GM21360 (cell line): ENCODE measurements at regions not wholly inside any gene's neighbourhood (a gene's known extent, or its start where the extent isn't known, plus 50 kb on each side); places are given as distances from the start of the nearest gene placed in this dataset.

Source experiments
- ATAC-seq: cut with Tn5 transposase; IDR thresholded peaks from one replicate; pipeline ENCODE4 v1.9.1; 2021; ENCODE audit warnings: mild to moderate bottlenecking, moderate library complexity; ENCODE audit not compliant: unreplicated experiment

DNA sequence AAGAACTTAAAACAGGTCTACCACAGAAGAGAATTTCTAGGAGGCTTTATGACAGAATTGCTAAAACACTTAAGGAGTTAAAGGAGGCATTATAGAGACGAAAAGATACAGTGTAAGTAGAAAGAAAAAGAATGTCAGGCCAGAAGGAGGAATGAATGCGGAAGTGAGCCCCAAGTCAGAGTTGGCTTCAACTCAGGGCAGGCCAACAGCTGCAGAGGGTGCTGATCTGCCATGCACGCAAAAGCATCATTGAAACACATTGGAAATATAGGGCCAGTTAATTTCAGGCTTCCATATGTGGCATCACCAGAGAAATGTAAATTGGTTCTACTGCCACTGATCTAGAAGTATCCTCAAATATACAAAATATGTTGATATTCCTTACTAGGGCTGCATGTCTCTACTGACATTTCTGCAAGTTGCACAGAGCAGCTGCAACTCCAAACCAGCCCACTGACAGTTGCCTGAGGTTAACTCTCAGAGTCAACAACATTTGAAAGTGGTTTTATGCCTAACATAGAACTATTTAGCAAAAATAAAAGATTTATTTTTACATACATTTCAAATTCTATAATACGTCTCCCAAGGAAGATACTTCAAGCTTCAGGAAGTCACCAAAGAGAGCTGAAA, 324.1 kb downstream of the C11orf87 start:
- no peak for ATAC-seq

DNA sequence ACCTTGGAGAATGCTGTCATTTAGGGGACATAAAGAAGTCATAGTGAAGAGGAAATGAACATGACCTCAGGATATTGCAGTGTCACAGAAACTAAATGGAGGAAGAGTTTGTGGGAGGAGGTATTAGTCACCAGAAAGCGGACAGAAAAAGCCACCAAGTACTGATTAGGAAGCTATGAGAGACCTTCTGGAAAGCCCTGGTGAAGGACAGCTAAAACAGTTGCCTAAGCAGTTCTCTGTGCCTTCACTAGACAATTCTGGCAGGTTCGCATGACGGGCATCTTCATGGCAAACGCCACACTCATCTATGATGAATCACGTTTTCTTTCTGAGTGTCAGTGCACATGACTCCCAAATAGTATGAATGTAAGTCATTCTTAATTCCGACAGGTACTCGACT, 325.8 kb downstream of the C11orf87 start:
- ATAC-seq = no peak

DNA sequence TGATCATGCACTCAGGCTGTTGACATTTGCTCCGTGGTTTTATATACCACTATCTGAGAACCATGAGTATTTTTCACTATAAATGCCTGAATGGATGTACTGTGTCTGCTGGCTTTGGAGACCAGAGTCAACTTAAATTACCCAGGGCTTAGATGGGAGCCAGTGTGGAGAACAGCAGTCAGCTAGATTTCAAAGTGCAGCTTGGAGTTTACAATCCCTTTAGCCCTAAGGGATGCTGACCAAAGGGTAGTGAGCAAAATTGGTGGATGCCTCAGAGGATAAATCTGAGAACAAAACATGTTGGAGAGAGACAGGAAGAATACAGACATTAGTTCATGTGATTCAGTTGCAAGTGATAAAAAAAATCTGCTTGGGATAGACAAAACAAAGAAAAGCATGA, 327.5 kb downstream of the C11orf87 start:
- ATAC-seq = no peak

DNA sequence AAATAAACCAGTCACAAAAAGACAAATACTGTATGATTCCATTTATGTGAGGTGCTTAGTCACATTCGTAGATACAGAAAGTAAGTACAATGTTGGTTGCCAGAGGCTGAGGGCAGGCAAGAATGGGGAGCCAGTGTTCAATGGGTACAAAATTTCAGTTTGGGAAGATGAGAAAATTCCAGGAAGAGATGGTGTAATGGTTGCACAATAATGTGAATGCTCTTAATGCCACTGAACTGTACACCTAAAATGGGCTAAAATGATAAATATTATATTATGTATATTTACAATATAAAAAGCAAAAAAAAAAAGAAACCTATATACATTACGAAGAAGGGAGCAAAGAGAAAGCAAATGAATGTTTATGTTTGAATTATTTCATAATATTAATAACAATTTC, 329.0 kb downstream of the C11orf87 start:
- ATAC-seq = no peak

DNA sequence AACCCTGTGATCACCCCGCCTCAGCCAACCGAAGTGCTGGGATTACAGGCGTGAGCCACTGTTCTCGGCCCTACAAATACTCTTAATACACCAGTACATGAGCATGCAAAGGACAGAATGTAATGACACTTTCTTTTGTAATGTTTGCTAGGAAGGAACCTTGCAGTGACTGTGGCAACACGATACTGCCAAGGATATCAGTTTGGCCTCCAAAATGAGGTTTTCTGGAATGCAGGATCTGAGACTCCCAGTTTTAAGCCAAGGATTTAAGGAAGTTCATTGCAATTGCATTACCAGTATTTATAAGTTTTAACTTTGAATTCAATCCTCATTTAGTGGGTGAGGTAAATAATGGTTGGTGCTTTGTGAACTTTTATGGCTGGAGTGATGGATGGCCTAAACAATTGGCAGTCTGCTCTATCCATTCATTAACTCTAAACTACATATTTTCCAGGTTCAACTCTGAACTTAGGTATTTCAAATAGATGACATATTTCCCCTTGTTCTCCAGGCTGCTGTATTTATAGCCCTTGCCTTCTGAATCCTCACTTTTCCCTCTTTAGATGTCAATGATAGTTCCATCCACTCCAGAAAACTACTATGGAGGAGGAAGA, 330.3 kb downstream of the C11orf87 start:
- ATAC-seq = no peak

DNA sequence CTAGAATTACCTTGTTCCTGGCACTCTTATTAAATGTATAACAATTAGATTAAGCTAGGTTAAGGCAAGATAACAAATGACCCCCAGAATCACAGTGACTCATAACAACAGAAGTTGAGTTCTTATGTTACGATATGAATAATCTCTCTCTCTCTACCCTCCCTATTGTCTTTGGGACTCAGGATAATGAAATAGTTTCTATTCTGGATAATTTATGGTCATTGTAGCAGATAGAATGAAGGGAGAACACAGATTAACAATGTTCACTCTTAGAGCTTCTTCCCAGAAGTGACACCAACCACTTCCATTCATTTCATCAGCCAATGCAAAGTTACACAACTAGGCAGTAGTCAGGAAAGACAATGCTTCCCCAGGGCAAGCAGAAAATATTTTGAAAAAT, 334.5 kb downstream of the C11orf87 start:
- ATAC-seq = no peak

DNA sequence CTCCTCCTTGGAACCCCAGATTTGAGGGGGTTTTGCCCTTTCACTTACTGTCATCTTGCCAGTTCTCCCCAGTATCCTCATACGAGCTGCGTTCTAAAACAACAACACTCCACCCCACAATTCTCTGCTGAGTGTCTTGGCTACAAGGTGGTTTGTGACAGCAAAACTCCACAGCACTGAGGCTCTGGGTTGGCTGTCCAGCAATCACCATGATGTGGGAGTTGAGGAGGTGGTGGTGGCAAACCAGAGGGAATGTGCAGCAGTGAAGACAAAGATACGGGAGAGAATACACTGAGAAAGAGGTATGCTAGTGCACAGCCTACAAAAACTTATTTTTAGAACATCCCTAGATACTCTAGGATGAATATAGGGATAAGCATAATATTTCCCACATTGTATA, 335.0 kb downstream of the C11orf87 start:
- no peak for ATAC-seq

DNA sequence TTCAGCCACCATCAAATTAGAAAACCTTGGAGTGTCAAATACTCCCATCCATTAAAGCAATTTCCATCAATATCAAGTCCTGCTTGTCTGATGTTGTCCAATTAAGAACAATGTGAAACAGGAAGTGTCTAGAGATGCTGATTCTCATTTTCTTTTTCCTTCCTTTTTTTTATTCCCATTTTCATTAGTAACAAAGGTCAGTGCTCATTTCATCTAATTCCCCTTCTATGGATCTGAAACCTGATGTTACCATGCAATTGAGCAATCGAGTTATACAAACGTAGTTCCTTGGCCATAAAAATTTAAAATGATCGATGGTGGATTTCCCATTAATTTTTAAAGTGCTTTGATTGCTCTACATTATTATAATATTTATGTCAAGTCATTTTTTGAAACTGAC, 330.6 kb upstream of the ZC3H12C start:
- no peak for ATAC-seq

DNA sequence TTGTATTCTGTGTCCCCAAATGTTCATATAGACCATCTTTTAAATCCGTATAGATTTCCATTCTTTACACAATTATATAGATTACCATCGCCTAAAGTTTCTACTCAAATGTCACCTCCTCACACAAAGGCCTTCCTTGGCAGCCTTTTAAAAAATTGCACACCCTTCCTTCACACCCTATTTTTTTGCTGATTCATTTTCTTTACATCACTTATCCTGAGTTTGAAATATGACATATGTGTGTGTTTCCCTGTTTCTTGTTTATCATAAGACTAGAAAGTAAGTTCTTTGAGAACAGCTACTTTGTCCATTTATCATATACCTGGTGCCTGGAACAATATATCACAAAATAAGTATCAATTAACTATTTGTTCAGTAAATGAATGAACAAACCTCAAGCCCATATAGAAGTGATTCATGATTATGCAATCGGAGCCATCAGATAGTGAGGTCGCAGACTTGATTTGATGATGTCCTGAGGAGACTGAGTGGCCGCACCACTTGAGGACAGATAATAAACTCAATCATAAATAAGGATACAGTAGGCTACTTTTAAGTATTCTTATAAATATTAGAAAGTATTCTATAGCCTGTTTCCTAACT, 327.4 kb upstream of the ZC3H12C start:
- ATAC-seq = no peak

DNA sequence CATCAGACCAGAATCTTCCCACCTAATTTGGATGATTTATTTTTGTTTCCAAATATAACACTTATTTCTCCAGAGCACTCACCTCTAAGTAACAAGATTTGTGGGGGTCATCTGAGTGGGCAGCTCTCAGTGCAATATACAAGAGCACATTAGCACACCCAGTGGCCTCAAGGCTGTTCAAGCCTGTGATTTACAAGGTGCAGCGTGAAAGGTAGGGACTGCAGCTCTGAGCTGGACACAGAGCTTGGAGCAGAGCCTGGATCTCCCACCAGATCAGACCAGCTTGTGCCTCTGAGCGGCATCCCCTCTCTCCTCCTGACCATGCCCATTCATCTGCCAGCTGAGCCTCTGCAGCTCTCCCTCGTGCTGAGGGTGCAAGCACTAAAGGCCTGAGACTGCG, 323.3 kb upstream of the ZC3H12C start:
- no peak for ATAC-seq

DNA sequence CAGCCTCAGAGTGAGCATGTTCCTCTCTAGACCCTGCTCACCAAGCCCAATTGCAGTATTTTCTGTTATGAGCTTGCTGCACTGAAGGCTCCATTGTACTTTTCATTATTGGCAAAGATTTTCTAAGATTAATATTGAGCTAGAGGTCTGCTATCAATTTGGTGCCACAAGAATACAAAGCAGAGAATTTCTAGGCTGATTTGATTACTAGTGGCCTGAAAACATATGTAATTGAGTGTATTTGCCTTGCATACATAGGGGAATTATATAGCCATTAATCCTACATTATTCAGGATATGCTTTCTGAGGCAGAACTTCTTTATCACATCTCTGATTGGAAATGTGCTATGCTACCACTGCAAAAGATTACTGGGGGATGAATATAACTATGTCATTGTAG, 322.9 kb upstream of the ZC3H12C start:
- no peak for ATAC-seq

DNA sequence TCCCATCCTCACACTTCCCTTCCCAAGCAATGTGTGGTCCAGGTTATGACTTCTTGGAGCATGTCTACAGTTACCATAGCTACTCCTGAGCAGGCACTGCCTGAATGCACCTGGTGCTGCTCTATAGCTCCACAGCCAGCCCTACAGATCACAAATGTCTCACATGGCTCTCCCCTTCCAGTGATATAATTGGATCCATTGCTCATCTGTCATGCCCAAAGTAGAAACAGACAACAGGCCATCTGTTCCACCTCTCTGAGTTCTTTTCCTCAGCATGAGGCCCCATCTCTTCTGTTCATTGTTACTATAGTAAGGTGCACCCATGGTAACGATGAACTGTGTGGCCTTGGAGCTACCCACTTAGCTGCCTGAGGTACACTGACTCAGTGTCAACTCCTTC, 320.3 kb upstream of the ZC3H12C start:
- ATAC-seq = no peak

DNA sequence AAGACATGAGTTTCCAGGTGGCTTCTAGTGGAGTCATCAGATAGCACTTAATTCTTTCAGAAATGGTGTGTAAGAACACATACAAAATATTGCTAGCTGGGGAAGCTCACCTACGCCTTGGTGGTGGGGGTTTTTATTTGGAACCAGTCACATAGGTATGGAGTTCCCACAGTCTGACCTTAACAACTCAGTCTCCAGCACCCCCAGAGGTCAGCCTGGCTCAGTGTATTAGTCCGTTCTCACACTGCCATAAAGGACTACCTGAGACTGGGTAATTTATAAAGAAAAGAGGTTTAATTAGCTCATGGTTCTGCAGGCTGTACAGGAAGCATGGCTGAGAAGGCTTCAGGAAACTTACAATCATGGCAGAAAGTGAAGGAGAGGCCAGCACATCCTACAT, 317.5 kb upstream of the ZC3H12C start:
- ATAC-seq = no peak

DNA sequence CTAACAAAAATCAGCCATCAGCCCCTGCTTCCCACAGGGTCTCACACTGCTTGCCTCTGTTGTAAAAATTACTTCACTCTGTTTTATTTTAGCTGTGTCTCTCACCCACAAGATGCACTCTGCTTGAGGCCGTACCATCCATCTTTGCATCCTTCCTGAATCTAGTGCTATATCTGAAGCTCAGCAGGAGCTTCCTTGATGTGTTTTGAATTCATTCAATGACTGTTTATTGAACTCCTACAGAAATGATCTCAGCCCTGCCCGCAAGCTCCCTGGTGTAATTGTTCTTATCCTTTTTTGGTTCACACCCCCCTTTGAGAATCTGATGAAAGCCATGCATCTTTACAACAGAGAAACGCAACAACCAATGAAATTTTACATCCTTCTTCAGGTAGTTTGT, 310.2 kb upstream of the ZC3H12C start:
- no peak for ATAC-seq

DNA sequence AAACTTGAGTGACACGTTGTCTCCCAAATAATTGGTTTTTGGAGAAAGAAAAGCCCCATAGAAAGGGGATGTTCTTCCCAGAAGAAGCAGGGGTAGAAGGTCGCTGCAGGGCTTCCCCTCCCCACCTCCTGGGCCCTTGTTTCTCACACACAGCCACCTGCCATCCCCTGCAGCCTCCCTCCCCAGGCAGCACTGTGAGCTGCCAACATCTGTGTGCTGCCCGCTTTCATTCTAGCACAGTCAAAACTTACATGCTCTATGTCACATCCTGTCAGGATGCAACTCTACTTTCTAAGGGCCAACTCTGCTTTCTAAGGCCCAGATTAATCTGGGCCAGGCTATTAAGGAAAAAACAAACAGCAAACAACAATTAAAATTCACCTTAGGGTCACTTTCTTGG, 309.4 kb upstream of the ZC3H12C start:
- ATAC-seq = peak; percentile 95

DNA sequence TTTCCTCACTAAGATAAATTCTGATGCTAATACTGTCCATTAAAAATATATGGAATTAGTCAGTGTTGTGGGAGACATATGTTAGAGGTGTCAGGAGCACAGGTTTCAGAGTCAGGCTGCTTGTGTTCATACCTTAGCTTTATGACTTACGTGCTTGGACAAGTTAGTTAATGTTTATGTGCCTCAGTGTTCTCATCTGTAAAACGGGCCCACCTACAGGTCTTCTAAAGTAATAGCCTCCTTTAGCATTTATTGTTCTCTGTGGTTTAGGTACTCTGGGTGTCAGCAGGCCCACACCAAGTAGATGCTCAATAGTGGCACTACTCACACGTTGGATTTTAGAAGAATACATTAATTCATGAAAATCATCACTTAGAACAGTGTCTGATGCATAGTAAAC, 308.7 kb upstream of the ZC3H12C start:
- no peak for ATAC-seq

DNA sequence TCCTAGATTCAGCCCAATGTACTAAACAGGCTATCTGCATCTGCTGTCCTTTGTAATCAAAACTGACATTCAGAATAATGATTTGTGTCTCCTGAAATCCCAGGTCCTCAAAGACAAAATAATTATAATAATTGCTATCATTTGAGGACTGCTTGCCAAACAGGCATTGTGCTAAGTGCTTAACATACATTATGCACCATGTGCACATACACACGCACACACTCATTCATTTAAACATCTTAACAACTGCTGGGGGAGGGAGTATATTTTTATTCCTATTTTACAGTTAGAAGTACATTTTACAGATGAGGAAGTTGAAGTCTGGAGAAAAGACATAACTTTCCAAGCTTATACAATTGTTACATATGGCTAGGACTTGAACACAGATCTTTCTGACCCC, 308.0 kb upstream of the ZC3H12C start:
- no peak for ATAC-seq

DNA sequence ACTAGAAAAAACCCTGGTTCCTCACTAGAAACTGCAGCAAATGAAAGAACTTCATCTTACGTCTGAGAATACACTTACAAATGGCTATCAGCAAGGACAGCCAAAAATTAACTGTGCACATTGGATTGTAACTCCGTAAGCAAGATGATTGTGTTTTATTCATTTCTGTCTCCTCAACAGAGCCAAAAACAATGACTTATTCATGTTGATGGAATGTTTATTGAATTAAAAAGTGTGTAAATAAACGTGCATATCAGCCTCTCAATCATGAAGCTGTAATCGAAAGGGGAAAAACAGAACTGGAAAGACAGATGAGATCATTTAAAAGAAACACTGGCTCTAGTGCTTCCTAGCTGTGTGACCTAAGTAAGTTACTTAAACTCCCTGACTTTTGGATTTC, 307.5 kb upstream of the ZC3H12C start:
- no peak for ATAC-seq

DNA sequence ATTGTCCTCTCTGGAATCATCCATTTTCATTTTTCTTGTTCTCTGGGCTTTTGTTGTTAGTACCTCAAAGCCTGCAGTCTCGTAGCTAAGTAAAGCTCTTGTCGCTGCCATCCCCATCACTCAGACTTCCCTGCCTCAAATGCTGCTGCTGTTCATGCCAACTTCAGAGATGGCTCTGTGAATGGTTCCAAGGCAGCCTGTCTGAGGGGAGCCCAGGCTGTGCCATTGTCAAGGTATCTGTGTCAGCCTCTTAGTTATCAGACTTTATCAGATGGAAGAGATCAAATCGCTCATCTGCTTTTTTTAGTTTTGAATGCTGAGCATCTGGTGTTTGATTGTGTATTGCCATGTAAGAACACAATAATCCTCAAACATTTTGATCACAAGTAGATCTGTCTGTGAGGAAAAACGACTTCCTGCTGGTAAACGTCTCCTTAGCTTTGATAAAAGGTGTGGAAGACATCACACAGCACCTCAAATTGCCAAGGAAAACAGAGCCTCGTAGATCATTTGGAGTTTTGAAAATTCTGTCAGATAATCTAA, 304.2 kb upstream of the ZC3H12C start:
- no peak for ATAC-seq

DNA sequence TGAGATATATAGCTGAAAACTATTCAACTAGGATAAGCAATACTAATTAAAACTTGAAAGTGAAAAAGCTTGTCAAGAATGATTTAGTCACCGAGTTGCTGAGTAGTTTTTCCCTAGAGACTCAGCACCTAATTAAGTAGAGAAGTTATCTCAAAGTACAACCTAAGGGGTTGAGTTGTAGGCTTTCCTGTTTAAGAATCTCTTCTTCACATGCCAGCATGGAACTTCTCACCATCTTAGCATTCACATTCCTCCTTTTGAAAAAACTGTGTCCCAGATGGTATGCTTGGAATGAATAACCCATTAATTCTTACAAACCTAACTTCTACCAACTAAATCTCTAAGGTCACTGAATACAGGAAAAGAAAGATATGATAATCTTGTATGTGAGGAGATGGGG, 303.3 kb upstream of the ZC3H12C start:
- no peak for ATAC-seq

DNA sequence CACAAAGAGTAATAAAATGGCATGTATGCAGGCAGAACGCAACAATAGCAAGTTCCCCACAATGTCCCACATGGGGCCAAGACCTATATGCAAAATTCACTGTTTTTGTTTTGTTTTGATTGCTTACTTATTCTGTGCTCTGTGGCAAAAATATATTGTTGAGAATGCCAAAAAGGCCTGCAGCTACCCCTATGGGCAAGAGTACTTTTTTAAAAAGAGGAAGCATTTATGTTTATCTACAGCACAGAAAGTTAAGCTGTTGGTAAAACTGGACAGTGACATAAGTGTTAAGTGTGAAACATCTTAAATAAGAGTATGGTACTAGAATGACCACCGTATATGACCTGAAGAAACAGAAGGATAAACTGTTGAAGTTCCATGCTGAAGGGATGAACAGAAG, 301.9 kb upstream of the ZC3H12C start:
- no peak for ATAC-seq

DNA sequence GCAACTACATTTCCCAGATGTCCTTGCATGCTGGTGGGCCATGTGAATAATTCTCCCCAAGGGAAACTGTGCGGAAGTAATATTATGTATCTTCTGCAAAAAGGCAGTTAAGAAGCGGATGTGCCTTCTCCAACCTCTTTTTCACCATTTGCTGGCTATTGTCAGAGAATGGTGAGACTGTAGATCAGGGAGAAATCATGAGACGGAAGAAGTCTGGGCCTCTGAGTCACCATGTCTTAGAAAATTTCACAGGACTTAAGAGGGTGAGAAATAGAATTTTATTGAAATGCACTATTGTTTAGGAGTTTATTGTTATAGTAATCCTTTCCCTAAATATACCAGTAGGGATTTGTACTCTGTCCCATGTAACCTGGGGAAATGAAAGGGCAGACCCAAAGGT, 298.7 kb upstream of the ZC3H12C start:
- no peak for ATAC-seq

DNA sequence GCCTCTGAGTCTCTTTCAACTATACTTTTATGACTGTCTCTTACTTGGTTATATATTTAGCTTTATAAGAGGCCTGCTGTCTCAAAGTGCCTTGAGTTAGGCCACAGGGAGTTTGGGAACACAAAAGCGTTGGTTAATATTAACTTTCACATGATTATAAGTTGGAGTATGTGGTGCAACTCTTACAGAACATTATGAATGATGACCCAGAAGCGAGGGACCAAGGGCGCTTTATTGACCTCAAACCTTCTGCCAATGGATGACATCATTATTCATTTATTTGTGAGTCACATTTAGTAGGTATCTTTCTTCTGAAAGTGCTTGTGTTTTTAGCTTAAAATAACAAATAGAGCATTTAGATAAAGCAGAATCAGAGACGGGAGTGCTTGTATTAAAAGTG, 298.0 kb upstream of the ZC3H12C start:
- no peak for ATAC-seq
